Thyroid gland (tissue), 4 donors: ENCODE measurements at regions not wholly inside any gene's neighbourhood (a gene's known extent, or its start where the extent isn't known, plus 50 kb on each side); places are given as distances from the start of the nearest gene placed in this dataset.

Source experiments
- POLR2A ChIP-seq, 2 donors: fragments of 450-650 bp; IDR thresholded peaks; one replicate each; pipeline ENCODE4 v1.6.1; 2017; ENCODE audit warnings: antibody characterized with exemption in 2 of 2, mild to moderate bottlenecking in 2 of 2, moderate library complexity in 1 of 2
- TF ChIP-seq, protein P1 (sequence below), 6 experiments: fragments of 200-600 bp in 3 of 6; fragments of 450-650 bp in 3 of 6; sonication (generic) in 3 of 6; IDR thresholded peaks; one replicate each; pipeline ENCODE4 v1.5.1; 2016 to 2019; ENCODE audit warnings: antibody characterized with exemption in 6 of 6, mild to moderate bottlenecking in 2 of 6, inconsistent platforms in 1 of 6, moderate library complexity in 1 of 6

- TF ChIP-seq, protein P1, sequence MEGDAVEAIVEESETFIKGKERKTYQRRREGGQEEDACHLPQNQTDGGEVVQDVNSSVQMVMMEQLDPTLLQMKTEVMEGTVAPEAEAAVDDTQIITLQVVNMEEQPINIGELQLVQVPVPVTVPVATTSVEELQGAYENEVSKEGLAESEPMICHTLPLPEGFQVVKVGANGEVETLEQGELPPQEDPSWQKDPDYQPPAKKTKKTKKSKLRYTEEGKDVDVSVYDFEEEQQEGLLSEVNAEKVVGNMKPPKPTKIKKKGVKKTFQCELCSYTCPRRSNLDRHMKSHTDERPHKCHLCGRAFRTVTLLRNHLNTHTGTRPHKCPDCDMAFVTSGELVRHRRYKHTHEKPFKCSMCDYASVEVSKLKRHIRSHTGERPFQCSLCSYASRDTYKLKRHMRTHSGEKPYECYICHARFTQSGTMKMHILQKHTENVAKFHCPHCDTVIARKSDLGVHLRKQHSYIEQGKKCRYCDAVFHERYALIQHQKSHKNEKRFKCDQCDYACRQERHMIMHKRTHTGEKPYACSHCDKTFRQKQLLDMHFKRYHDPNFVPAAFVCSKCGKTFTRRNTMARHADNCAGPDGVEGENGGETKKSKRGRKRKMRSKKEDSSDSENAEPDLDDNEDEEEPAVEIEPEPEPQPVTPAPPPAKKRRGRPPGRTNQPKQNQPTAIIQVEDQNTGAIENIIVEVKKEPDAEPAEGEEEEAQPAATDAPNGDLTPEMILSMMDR (IDR thresholded peaks at IDR 0.05) = no peak
- TF ChIP-seq POLR2A (IDR thresholded peaks at IDR 0.05) = no peak
Measured at GRCh38 chr12:89059721-89060541, 292.4 kb downstream of the DUSP6 start.
